Subcutaneous abdominal adipose tissue (tissue), 5 donors: ENCODE measurements at regions not wholly inside any gene's neighbourhood (a gene's known extent, or its start where the extent isn't known, plus 50 kb on each side); places are given as distances from the start of the nearest gene placed in this dataset.

Source experiments
- H3K27ac ChIP-seq: one replicate; pipeline ENCODE4 v1.7.0; 2013; ENCODE audit warnings: low read depth, mild to moderate bottlenecking, inconsistent platforms, low read length, moderate library complexity
- H3K27me3 ChIP-seq, 5 donors: one replicate each; pipeline ENCODE4 v1.7.0; 2013; ENCODE audit warnings: low read length in 5 of 5, inconsistent platforms in 1 of 5; ENCODE audit not compliant: control insufficient read depth in 5 of 5, insufficient read depth in 4 of 5
- H3K36me3 ChIP-seq, 5 donors: one replicate each; pipeline ENCODE4 v1.7.0; 2013; ENCODE audit warnings: low read length in 5 of 5; ENCODE audit not compliant: control insufficient read depth in 5 of 5, insufficient read depth in 5 of 5
- H3K4me1 ChIP-seq, 5 donors: one replicate each; pipeline ENCODE4 v1.7.0; 2013; ENCODE audit warnings: low read length in 5 of 5, mild to moderate bottlenecking in 3 of 5, moderate library complexity in 1 of 5; ENCODE audit not compliant: control insufficient read depth in 5 of 5, insufficient read depth in 5 of 5
- H3K4me3 ChIP-seq, 5 donors: one replicate each; pipeline ENCODE4 v1.7.0; 2013; ENCODE audit warnings: low read length in 5 of 5, low read depth in 1 of 5
- H3K9ac ChIP-seq, 5 donors: one replicate each; pipeline ENCODE4 v1.7.0; 2013; ENCODE audit warnings: low read length in 5 of 5, mild to moderate bottlenecking in 4 of 5, moderate library complexity in 3 of 5
- H3K9me3 ChIP-seq, 5 donors: one replicate each; pipeline ENCODE4 v1.7.0; 2013; ENCODE audit warnings: low read length in 5 of 5; ENCODE audit not compliant: control insufficient read depth in 5 of 5
- donor health status: healthy.
- donor health status: healthy.
- donor health status: healthy.
- donor health status: healthy.
- donor health status: healthy.

GRCh38 chr3:68057637-68058320, 403.4 kb upstream of the SUCLG2 start:
- no peak overlapping the region for H3K27ac ChIP-seq
- H3K36me3 ChIP-seq = no peaks in the 10 kb centered on the region
- no peaks in the 10 kb centered on the region for H3K27me3 ChIP-seq
- H3K9me3 ChIP-seq = no peaks in the 10 kb centered on the region
- peaks cover 0 to 5% (median 0%) of the 10 kb centered on the region in 5 donors for H3K4me1 ChIP-seq
- H3K4me3 ChIP-seq = no peak overlapping the region
- H3K9ac ChIP-seq = no peak overlapping the region

DNA sequence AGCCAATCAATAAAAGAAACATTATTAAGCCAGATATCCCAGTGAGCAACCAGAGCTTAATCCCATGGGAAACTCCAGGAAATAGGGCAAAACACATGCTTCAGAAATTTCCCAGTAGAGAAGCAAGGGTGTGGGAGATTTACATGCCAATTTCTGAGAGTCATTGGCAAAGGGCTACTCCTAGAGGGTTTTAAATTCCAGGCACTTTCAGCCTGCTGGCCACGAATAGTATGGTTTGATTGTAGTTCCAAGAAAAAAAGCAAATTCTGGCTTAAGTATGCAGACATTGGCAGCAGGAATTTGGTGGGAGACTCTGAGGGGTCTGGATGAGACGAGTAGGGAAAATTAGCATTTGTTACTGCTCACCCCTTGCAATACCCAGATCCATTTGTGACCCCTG, 402.1 kb upstream of the SUCLG2 start:
- no peaks in the 10 kb centered on the region for H3K36me3 ChIP-seq
- no peak overlapping the region for H3K4me3 ChIP-seq
- H3K27me3 ChIP-seq = no peaks in the 10 kb centered on the region
- H3K9ac ChIP-seq = no peak overlapping the region
- H3K27ac ChIP-seq = no peak overlapping the region
- H3K9me3 ChIP-seq = no peaks in the 10 kb centered on the region
- peaks cover 0 to 5% (median 0%) of the 10 kb centered on the region in 5 donors for H3K4me1 ChIP-seq

DNA sequence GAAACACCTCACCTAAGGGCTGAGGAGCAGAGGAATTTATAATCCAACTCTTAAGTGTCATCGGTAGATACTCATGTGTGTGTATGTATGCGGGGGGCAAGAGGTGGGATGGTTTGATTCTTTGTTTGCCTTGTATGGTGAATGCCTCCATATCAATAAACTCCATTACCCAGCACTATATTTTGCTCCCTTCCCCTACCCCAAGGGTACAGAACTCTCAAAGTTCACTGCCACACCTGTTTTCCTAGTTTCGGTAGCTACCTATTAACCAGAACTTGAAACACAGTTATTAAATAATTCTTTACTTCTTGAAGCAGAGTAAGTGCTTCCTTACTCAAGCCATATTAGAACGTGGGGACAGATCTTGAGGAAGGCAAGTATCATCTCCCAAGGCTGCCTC, 400.8 kb upstream of the SUCLG2 start:
- Histone ChIP-seq H3K27me3 (no peaks in the 10 kb centered on the region), H3K27ac (no peak overlapping the region), H3K4me3 (no peak overlapping the region), H3K4me1 (peaks cover 0 to 5% (median 0%) of the 10 kb centered on the region in 5 donors), H3K9me3 (no peaks in the 10 kb centered on the region), H3K36me3 (no peaks in the 10 kb centered on the region), H3K9ac (no peak overlapping the region)

DNA sequence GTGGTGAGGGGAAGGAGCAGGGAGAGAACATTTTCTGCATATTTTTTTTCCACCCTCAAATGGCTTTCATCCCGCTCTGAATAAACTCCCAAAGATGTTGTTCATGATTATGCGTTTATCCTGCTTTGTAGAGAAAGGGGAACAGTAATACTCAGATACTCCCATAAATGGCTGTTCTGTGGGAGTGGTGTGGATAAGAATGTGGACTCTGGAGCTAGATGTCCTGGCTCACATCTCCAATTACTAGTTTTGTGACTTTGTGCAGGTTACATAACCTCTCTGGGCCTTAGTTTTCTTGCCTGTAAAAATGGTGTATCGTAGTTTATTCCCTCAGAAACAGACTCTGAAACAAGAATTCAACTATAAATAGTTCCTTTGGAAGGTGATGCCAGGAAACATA, 395.4 kb upstream of the SUCLG2 start:
- H3K4me1 ChIP-seq = no peaks in the 10 kb centered on the region
- no peaks in the 10 kb centered on the region for H3K9me3 ChIP-seq
- no peak overlapping the region for H3K9ac ChIP-seq
- no peaks in the 10 kb centered on the region for H3K36me3 ChIP-seq
- no peaks in the 10 kb centered on the region for H3K27me3 ChIP-seq
- no peak overlapping the region for H3K4me3 ChIP-seq
- no peak overlapping the region for H3K27ac ChIP-seq

DNA sequence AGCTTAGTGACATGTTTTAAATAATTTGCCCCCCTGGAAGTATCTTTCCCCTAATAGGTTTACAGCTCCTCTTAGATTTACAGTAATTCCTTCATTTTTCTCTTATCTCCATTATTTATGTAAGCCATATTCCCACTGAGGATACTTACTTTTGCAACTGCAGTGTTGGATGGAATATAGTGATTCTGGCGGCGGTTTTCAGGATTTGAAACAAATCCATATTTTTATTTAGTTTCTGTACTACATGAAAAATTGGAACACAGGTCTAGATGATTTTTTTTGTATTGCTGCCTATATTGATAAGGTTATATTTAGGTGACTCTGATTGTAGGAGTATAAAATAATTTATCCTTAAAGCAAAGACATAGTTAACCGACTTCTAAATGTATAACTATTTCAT, 391.6 kb upstream of the SUCLG2 start:
- Histone ChIP-seq H3K9me3 (no peaks in the 10 kb centered on the region), H3K27ac (no peak overlapping the region), H3K9ac (no peak overlapping the region), H3K4me1 (no peaks in the 10 kb centered on the region), H3K36me3 (no peaks in the 10 kb centered on the region), H3K4me3 (no peak overlapping the region), H3K27me3 (no peaks in the 10 kb centered on the region)

GRCh38 chr3:68033867-68034266, 379.5 kb upstream of the SUCLG2 start:
- no peak overlapping the region for H3K9ac ChIP-seq
- H3K36me3 ChIP-seq = no peaks in the 10 kb centered on the region
- no peak overlapping the region for H3K4me3 ChIP-seq
- H3K9me3 ChIP-seq = no peaks in the 10 kb centered on the region
- no peaks in the 10 kb centered on the region for H3K4me1 ChIP-seq
- no peaks in the 10 kb centered on the region for H3K27me3 ChIP-seq
- H3K27ac ChIP-seq = no peak overlapping the region

GRCh38 chr3:68032209-68032608, 377.8 kb upstream of the SUCLG2 start:
- Histone ChIP-seq H3K36me3 (no peaks in the 10 kb centered on the region), H3K27me3 (no peaks in the 10 kb centered on the region), H3K9ac (no peak overlapping the region), H3K4me3 (no peak overlapping the region), H3K9me3 (no peaks in the 10 kb centered on the region), H3K4me1 (no peaks in the 10 kb centered on the region), H3K27ac (no peak overlapping the region)

GRCh38 chr3:68025189-68025588, 370.8 kb upstream of the SUCLG2 start:
- no peak overlapping the region for H3K9ac ChIP-seq
- no peaks in the 10 kb centered on the region for H3K4me1 ChIP-seq
- H3K36me3 ChIP-seq = no peaks in the 10 kb centered on the region
- H3K9me3 ChIP-seq = no peaks in the 10 kb centered on the region
- no peak overlapping the region for H3K4me3 ChIP-seq
- H3K27ac ChIP-seq = no peak overlapping the region
- no peaks in the 10 kb centered on the region for H3K27me3 ChIP-seq

- Histone ChIP-seq H3K4me1 (no peaks in the 10 kb centered on the region), H3K36me3 (no peaks in the 10 kb centered on the region), H3K9ac (no peak overlapping the region), H3K9me3 (no peaks in the 10 kb centered on the region), H3K27me3 (no peaks in the 10 kb centered on the region), H3K27ac (no peak overlapping the region), H3K4me3 (no peak overlapping the region)
Measured at GRCh38 chr3:68019876-68020275, 365.5 kb upstream of the SUCLG2 start.

- Histone ChIP-seq H3K9me3 (no peaks in the 10 kb centered on the region), H3K4me3 (no peak overlapping the region), H3K9ac (no peak overlapping the region), H3K27ac (no peak overlapping the region), H3K36me3 (no peaks in the 10 kb centered on the region), H3K27me3 (no peaks in the 10 kb centered on the region), H3K4me1 (no peaks in the 10 kb centered on the region)
Measured at GRCh38 chr3:68018275-68018674, 363.9 kb upstream of the SUCLG2 start.

GRCh38 chr3:68017069-68017468, 362.7 kb upstream of the SUCLG2 start:
- Histone ChIP-seq H3K27ac (no peak overlapping the region), H3K36me3 (no peaks in the 10 kb centered on the region), H3K9me3 (no peaks in the 10 kb centered on the region), H3K27me3 (no peaks in the 10 kb centered on the region), H3K4me3 (no peak overlapping the region), H3K4me1 (no peaks in the 10 kb centered on the region), H3K9ac (no peak overlapping the region)
